Ovary (tissue), 7 donors: ENCODE measurements at regions not wholly inside any gene's neighbourhood (a gene's known extent, or its start where the extent isn't known, plus 50 kb on each side); places are given as distances from the start of the nearest gene placed in this dataset. TPM values are rescaled to one million over a fixed set of nuclear protein-coding genes. Genes with fewer than 3 reads are reported as not detected.

Experiments
- DNase-seq, 5 donors: peaks; one replicate each; pipeline ENCODE4 v3.0.0-alpha.2; 2019 to 2020
- H3K27ac ChIP-seq, 2 donors: fragments of 200-600 bp; one replicate each; pipeline versions ENCODE4 v1.5.1 to v1.8.0; 2019 to 2022
- H3K27me3 ChIP-seq: fragments of 200-600 bp; one replicate; pipeline ENCODE4 v1.8.0; 2022
- H3K36me3 ChIP-seq: fragments of 200-600 bp; sonication (generic); one replicate; pipeline ENCODE4 v1.5.1; 2019
- H3K4me1 ChIP-seq: one replicate; pipeline ENCODE4 v1.8.1; 2013; ENCODE audit warnings: mild to moderate bottlenecking, moderate library complexity; ENCODE audit not compliant: insufficient read depth
- H3K4me3 ChIP-seq: fragments of 200-600 bp; sonication (generic); one replicate; pipeline ENCODE4 v1.5.1; 2017
- H3K9me3 ChIP-seq, 2 donors: fragments of 200-600 bp in 1 of 2; sonication (generic) in 1 of 2; one replicate each; pipeline versions ENCODE4 v1.5.1 to v1.8.1; 2013 to 2019; ENCODE audit warnings: mild to moderate bottlenecking in 1 of 2, moderate library complexity in 1 of 2
- EP300 ChIP-seq: sonication (generic); formaldehyde crosslinking; IDR thresholded peaks from one replicate; pipeline ENCODE4 v1.6.1; 2017; ENCODE audit warnings: antibody characterized with exemption
- POLR2A ChIP-seq: fragments of 450-650 bp; IDR thresholded peaks from one replicate; pipeline ENCODE4 v1.6.1; 2017; ENCODE audit warnings: antibody characterized with exemption, mild to moderate bottlenecking, moderate library complexity
- intact Hi-C, 4 donors: fragments of 100-400 bp; cut with DNase I; formaldehyde crosslinking; loops; one replicate each; pipeline versions ENCODE4 v1.11.0 to v1.15.1; 2022 to 2023
- microRNA-seq, 3 donors: library from miRNA; unstranded; fragments of <30 nt; microRNA quantifications; one replicate each; pipeline versions ENCODE4 to v1.2.0, GENCODE V29; 2019 to 2020
- small RNA-seq: library from RNA; depleted of rRNA; stranded (forward); fragments of <200 nt; gene quantifications from one replicate; pipeline ENCODE3, GENCODE V24; 2016
- TF ChIP-seq, protein P1 (sequence below), 3 donors: fragments of 450-650 bp in 2 of 3; fragments of 200-600 bp in 1 of 3; IDR thresholded peaks; one replicate each; pipeline versions ENCODE4 v1.5.1 to v1.8.0; 2016 to 2022; ENCODE audit warnings: antibody characterized with exemption in 3 of 3, mild to moderate bottlenecking in 1 of 3
- donor health status: DM: no; HTN: no; CAD: no; lungs with moderate emphysema.
- donor health status: DM: no; HTN: no; CAD: no.
- donor health status: Bipolar disorder and iron deficiency.
- donor health status: DM: no; HTN: no; CAD: no.
- donor health status: DM: yes; HTN: yes; CAD: no.

- no peaks in the 10 kb centered on the region for H3K27me3 ChIP-seq
- TF ChIP-seq POLR2A = no peak
- no peak for TF ChIP-seq EP300
- TF ChIP-seq, protein P1, sequence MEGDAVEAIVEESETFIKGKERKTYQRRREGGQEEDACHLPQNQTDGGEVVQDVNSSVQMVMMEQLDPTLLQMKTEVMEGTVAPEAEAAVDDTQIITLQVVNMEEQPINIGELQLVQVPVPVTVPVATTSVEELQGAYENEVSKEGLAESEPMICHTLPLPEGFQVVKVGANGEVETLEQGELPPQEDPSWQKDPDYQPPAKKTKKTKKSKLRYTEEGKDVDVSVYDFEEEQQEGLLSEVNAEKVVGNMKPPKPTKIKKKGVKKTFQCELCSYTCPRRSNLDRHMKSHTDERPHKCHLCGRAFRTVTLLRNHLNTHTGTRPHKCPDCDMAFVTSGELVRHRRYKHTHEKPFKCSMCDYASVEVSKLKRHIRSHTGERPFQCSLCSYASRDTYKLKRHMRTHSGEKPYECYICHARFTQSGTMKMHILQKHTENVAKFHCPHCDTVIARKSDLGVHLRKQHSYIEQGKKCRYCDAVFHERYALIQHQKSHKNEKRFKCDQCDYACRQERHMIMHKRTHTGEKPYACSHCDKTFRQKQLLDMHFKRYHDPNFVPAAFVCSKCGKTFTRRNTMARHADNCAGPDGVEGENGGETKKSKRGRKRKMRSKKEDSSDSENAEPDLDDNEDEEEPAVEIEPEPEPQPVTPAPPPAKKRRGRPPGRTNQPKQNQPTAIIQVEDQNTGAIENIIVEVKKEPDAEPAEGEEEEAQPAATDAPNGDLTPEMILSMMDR (IDR thresholded peaks at IDR 0.05) = no peak
- H3K9me3 ChIP-seq = no peaks in the 10 kb centered on the region
- H3K36me3 ChIP-seq = no peaks in the 10 kb centered on the region
- H3K4me3 ChIP-seq = no peak overlapping the region
- peaks cover 10% of the 10 kb centered on the region for H3K4me1 ChIP-seq
- DNase-seq = no peak
- intact Hi-C loops = no loop called here
- H3K27ac ChIP-seq = no peak overlapping the region
These were observed 50.7 kb upstream of the MGAT5 start for GRCh38 chr2:134203175-134203574.

Small RNAs in the stretch of these regions (microRNA-seq; reads per million reads assigned to microRNA genes)
- gene MIR3679 = 0.75 to 1.4 (median 1.3) reads per million in 3 donors

Small RNAs in the stretch of these regions (small RNA-seq; reads per million reads assigned to genes)
- not detected for gene MIR3679
